Fibroblast of lung (primary cell): ENCODE measurements at regions not wholly inside any gene's neighbourhood (a gene's known extent, or its start where the extent isn't known, plus 50 kb on each side); places are given as distances from the start of the nearest gene placed in this dataset.

ENCODE experiments used
- CTCF ChIP-seq, 2 donors: IDR thresholded peaks in 1 of 2; conservative IDR thresholded peaks in 1 of 2; 1 replicate in 1 of 2; 2 replicates in 1 of 2; pipeline ENCODE4 v1.5.1; 2011 to 2012; ENCODE audit warnings: low read length in 2 of 2, control low read depth in 1 of 2, inconsistent platforms in 1 of 2, low read depth in 1 of 2, mild to moderate bottlenecking in 1 of 2
- EZH2 ChIP-seq: IDR thresholded peaks from 2 replicates; pipeline ENCODE4 v1.5.1; 2012; ENCODE audit warnings: low read length, control low read depth, mild to moderate bottlenecking; ENCODE audit errors: missing control alignments

- no peak for TF ChIP-seq CTCF (conservative IDR thresholded peaks at IDR 0.05 in 1 of 2, IDR thresholded peaks at IDR 0.05 in 1 of 2; ENCODE audit: low read depth in 1 of 2, low read length in 2 of 2)
- no peak for TF ChIP-seq EZH2
These were observed 70.0 kb downstream of the UCHL1 start for GRCh38 chr4:41326776-41327175.
